IPS DF 6.9 (cell line): ENCODE measurements at regions not wholly inside any gene's neighbourhood (a gene's known extent, or its start where the extent isn't known, plus 50 kb on each side); places are given as distances from the start of the nearest gene placed in this dataset.

Experiments
- DNase-seq: peaks from one replicate; pipeline ENCODE4 v3.0.0-alpha.2; 2013; ENCODE audit warnings: low read depth, low spot score
- H3K27ac ChIP-seq: one replicate; pipeline ENCODE4 v1.5.1; 2013; ENCODE audit warnings: low read length, control low read depth
- H3K27me3 ChIP-seq: 2 replicates; pipeline ENCODE4 v1.6.1; 2013; ENCODE audit warnings: mild to moderate bottlenecking, low read length; ENCODE audit not compliant: control insufficient read depth, insufficient read depth
- H3K36me3 ChIP-seq: 2 replicates; pipeline ENCODE4 v1.6.1; 2013; ENCODE audit warnings: low read length; ENCODE audit not compliant: control insufficient read depth, insufficient read depth
- H3K4me1 ChIP-seq: 2 replicates; pipeline ENCODE4 v1.6.1; 2013; ENCODE audit warnings: low read length; ENCODE audit not compliant: control insufficient read depth, insufficient read depth
- H3K4me3 ChIP-seq: 2 replicates; pipeline ENCODE4 v1.5.1; 2013; ENCODE audit warnings: mild to moderate bottlenecking, low read length
- H3K9me3 ChIP-seq: 2 replicates; pipeline ENCODE4 v1.6.1; 2013; ENCODE audit warnings: low read length, inconsistent platforms; ENCODE audit not compliant: control insufficient read depth, insufficient read depth
- WGBS: extraction: QIAGEN DNeasy Blood & Tissue Kit; methylation state at CpG from one replicate; pipeline ENCODE4 v1.1.7; 2013; ENCODE audit warnings: mixed read lengths, missing lambda C conversion rate; ENCODE audit not compliant: insufficient read length, insufficient coverage; 5-methylcytosine and 5-hydroxymethylcytosine counted together

- Histone ChIP-seq H3K4me3 (no peak overlapping the region), H3K27ac (no peak overlapping the region), H3K27me3 (no peaks in the 10 kb centered on the region), H3K9me3 (no peaks in the 10 kb centered on the region), H3K36me3 (no peaks in the 10 kb centered on the region), H3K4me1 (no peaks in the 10 kb centered on the region)
- no CpG with 5 or more reads among the region's 3 CpGs for WGBS
- DNase-seq: no peak
Observed at GRCh38 chr5:116695681-116696080, 121.1 kb upstream of the SEMA6A start.

- no peak for DNase-seq
- H3K9me3 ChIP-seq: no peaks in the 10 kb centered on the region
- H3K27me3 ChIP-seq: no peaks in the 10 kb centered on the region
- no CpG with 5 or more reads among the region's 4 CpGs for WGBS
- H3K4me1 ChIP-seq: 0 out of 2 replicates have a peak, but pooled peaks cover 2% of the 10 kb centered on the region
- H3K4me3 ChIP-seq: no peak overlapping the region
- no peak overlapping the region for H3K27ac ChIP-seq
- H3K36me3 ChIP-seq: no peaks in the 10 kb centered on the region
Observed at GRCh38 chr5:116686438-116686837, 111.8 kb upstream of the SEMA6A start.

GRCh38 chr5:116685931-116686330 is 111.3 kb upstream of the SEMA6A start:
- Histone ChIP-seq H3K27ac (no peak overlapping the region), H3K4me1 (0 out of 2 replicates have a peak, but pooled peaks cover 2% of the 10 kb centered on the region), H3K27me3 (no peaks in the 10 kb centered on the region), H3K4me3 (no peak overlapping the region), H3K36me3 (no peaks in the 10 kb centered on the region), H3K9me3 (no peaks in the 10 kb centered on the region)
- no CpG with 5 or more reads among the region's 9 CpGs for WGBS
- no peak for DNase-seq

- DNase-seq: no peak
- Histone ChIP-seq H3K9me3 (no peaks in the 10 kb centered on the region), H3K36me3 (no peaks in the 10 kb centered on the region), H3K4me3 (no peak overlapping the region), H3K27me3 (no peaks in the 10 kb centered on the region), H3K4me1 (0 out of 2 replicates have a peak, but pooled peaks cover 2% of the 10 kb centered on the region), H3K27ac (no peak overlapping the region)
- no CpG with 5 or more reads among the region's 6 CpGs for WGBS
Observed at GRCh38 chr5:116685069-116685468, 110.4 kb upstream of the SEMA6A start.

GRCh38 chr5:116681334-116682013 is 106.9 kb upstream of the SEMA6A start:
- WGBS: no CpG with 5 or more reads among the region's 7 CpGs
- 0 out of 2 replicates have a peak, but pooled peaks cover 2% of the 10 kb centered on the region for H3K4me1 ChIP-seq
- H3K27ac ChIP-seq: no peak overlapping the region
- H3K36me3 ChIP-seq: no peaks in the 10 kb centered on the region
- no peak overlapping the region for H3K4me3 ChIP-seq
- DNase-seq: no peak
- no peaks in the 10 kb centered on the region for H3K27me3 ChIP-seq
- no peaks in the 10 kb centered on the region for H3K9me3 ChIP-seq

GRCh38 chr5:116675626-116675910 is 100.9 kb upstream of the SEMA6A start:
- H3K9me3 ChIP-seq: no peaks in the 10 kb centered on the region
- WGBS: no CpG with 5 or more reads among the region's 4 CpGs
- no peaks in the 10 kb centered on the region for H3K36me3 ChIP-seq

GRCh38 chr5:116674881-116675625 is 100.4 kb upstream of the SEMA6A start:
- DNase-seq: no peak
- no peak overlapping the region for H3K4me3 ChIP-seq
- no peaks in the 10 kb centered on the region for H3K36me3 ChIP-seq
- no CpG with 5 or more reads among the region's 6 CpGs for WGBS
- no peak overlapping the region for H3K27ac ChIP-seq
- no peaks in the 10 kb centered on the region for H3K9me3 ChIP-seq
- no peaks in the 10 kb centered on the region for H3K27me3 ChIP-seq
- H3K4me1 ChIP-seq: no peaks in the 10 kb centered on the region

More at GRCh38 chr5:116675626-116675910, 100.9 kb upstream of the SEMA6A start:
- no peak overlapping the region for H3K27ac ChIP-seq
- no peak overlapping the region for H3K4me3 ChIP-seq
- H3K27me3 ChIP-seq: no peaks in the 10 kb centered on the region
- no peaks in the 10 kb centered on the region for H3K4me1 ChIP-seq
- no peak for DNase-seq

- no peak overlapping the region for H3K27ac ChIP-seq
- no peak for DNase-seq
- H3K4me3 ChIP-seq: no peak overlapping the region
- no peaks in the 10 kb centered on the region for H3K4me1 ChIP-seq
- H3K9me3 ChIP-seq: no peaks in the 10 kb centered on the region
- no peaks in the 10 kb centered on the region for H3K27me3 ChIP-seq
- no CpG with 5 or more reads among the region's 2 CpGs for WGBS
- no peaks in the 10 kb centered on the region for H3K36me3 ChIP-seq
Observed at GRCh38 chr5:116673453-116673852, 98.8 kb upstream of the SEMA6A start.

- Histone ChIP-seq H3K27me3 (no peaks in the 10 kb centered on the region), H3K4me3 (no peak overlapping the region), H3K27ac (no peak overlapping the region), H3K36me3 (no peaks in the 10 kb centered on the region), H3K9me3 (no peaks in the 10 kb centered on the region), H3K4me1 (no peaks in the 10 kb centered on the region)
- DNase-seq: no peak
Observed at GRCh38 chr5:116672203-116672602, 97.6 kb upstream of the SEMA6A start.

GRCh38 chr5:116671211-116671736 is 96.7 kb upstream of the SEMA6A start:
- no peaks in the 10 kb centered on the region for H3K9me3 ChIP-seq
- no peaks in the 10 kb centered on the region for H3K27me3 ChIP-seq
- H3K27ac ChIP-seq: no peak overlapping the region
- no peaks in the 10 kb centered on the region for H3K36me3 ChIP-seq
- DNase-seq: no peak
- no peaks in the 10 kb centered on the region for H3K4me1 ChIP-seq
- H3K4me3 ChIP-seq: no peak overlapping the region
- no CpG with 5 or more reads among the region's 1 CpG for WGBS
